Activated CD4-positive, alpha-beta T cell treated with anti-CD3 and anti-CD28 coated beads for 36 hours (primary cell): ENCODE measurements at regions not wholly inside any gene's neighbourhood (a gene's known extent, or its start where the extent isn't known, plus 50 kb on each side); places are given as distances from the start of the nearest gene placed in this dataset.

Experiments used
- ATAC-seq: fragments of 200-7000 bp; cut with Tn5 transposase; one replicate; pipeline ENCODE4 v1.10.0; 2021; ENCODE audit warnings: mild to moderate bottlenecking, moderate library complexity
- CTCF ChIA-PET: fragments of 350-600 bp; sonication (Branson Sonifier 250); formaldehyde crosslinking; loops from one replicate; lab custom pipeline; 2021; ENCODE audit warnings: antibody characterized with exemption; lab: Charles Lee
- POLR2A ChIA-PET: fragments of 350-600 bp; sonication (Branson Sonifier 250); formaldehyde crosslinking; loops from one replicate; lab custom pipeline; 2021; ENCODE audit warnings: antibody characterized with exemption, inconsistent platforms; lab: Charles Lee
- DNase-seq: peaks from one replicate; pipeline ENCODE4 v3.0.0-alpha.2; 2020
- H3K27ac Mint-ChIP-seq: one replicate; pipeline ENCODE4 v1.8.0; 2021; ENCODE audit warnings: mixed read lengths
- H3K27me3 Mint-ChIP-seq: one replicate; pipeline ENCODE4 v1.8.0; 2021; ENCODE audit warnings: mixed read lengths
- H3K36me3 Mint-ChIP-seq: one replicate; pipeline ENCODE4 v1.8.0; 2021; ENCODE audit warnings: low read depth, mixed read lengths
- H3K4me1 Mint-ChIP-seq: one replicate; pipeline ENCODE4 v1.8.0; 2021; ENCODE audit warnings: mixed read lengths
- H3K4me3 Mint-ChIP-seq: one replicate; pipeline ENCODE4 v1.8.0; 2021; ENCODE audit warnings: mild to moderate bottlenecking, moderate library complexity, mixed read lengths
- H3K9me3 Mint-ChIP-seq: one replicate; pipeline ENCODE4 v1.8.0; 2021; ENCODE audit warnings: low read depth, mixed read lengths
- intact Hi-C, 2 experiments: fragments of 100-400 bp; cut with DNase I in 1 of 2; cut with micrococcal nuclease in 1 of 2; formaldehyde crosslinking; loops; one replicate each; pipeline versions ENCODE4 v1.14.2 to v1.15.1; 2022 to 2024; cut with DNase I, micrococcal nuclease

DNA sequence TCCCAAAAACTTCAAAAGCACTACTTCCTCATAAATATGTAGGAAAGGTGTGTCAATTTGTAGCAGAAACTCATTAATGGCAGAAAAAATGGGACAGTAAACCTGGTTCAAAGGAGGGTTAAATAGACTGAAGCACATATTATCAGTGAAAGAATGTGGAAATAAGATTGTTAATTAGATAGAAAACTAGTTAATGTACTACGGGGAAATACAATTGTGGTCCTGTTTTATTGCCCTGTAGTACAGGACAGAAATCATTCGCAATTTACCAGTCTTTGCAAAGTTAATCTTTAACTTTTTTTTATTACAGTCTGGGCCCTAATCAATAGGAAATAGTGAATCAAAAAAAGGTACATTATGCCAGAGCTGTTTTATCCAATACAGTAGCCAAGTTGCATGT, 82.0 kb upstream of the PAK5 start:
- CTCF ChIA-PET: no interaction called here
- intact Hi-C loops: no loop called here
- Mint-ChIP-seq H3K4me1 (no peaks in the 10 kb centered on the region), H3K36me3 (no peaks in the 10 kb centered on the region), H3K27me3 (peaks cover 5% of the 10 kb centered on the region), H3K27ac (no peak overlapping the region), H3K9me3 (no peaks in the 10 kb centered on the region), H3K4me3 (no peak overlapping the region)
- no peak for ATAC-seq
- DNase-seq: no peak
- POLR2A ChIA-PET: no interaction called here

DNA sequence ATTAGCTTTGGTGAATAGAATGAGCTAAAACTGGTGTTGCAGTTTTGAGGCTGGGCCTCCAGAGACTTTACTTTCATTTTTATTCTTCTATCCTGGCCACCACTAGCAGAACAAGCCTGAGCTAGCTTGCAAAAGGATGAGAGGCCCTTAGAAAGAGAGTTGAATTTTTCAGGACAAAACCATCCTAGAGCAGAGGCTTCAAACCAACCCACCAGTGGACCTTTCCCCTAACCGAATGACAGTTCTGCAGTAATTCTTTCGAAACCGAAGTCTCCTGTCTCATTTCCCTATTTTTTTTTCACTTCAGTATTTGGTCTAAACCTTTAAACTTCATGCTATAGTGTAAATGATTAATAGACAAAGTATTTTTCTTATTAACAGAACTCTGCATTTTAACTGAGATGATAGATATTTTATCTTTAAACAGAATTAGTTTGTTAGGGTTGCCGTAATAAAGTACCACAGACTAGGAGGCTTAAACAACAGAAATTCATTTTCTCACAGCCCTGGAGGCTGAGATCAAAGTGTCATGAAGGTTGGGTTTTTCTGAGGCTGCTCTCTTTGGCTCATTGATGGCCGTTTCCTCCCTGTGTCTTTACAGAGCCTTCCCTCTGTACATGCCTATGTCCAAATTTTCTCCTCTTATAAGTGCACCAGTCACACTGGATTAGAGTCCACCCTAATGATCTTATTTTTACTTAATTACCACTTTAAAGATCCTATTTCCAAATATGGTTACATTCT, 80.6 kb upstream of the PAK5 start:
- Mint-ChIP-seq H3K36me3 (no peaks in the 10 kb centered on the region), H3K27me3 (peaks cover 5% of the 10 kb centered on the region), H3K9me3 (no peaks in the 10 kb centered on the region), H3K4me3 (no peak overlapping the region), H3K4me1 (no peaks in the 10 kb centered on the region), H3K27ac (no peak overlapping the region)
- POLR2A ChIA-PET: no interaction called here
- intact Hi-C loops: loop anchor here in 1 of 2 experiments (10.0 kb wide), 1 partner anchor 515 kb away; no protein-coding TSS in a partner anchor
- no peak for DNase-seq
- CTCF ChIA-PET: interaction anchor here (0.9 kb wide), 1 partner anchor 12 kb away, joined by 4 read pairs; no protein-coding TSS in a partner anchor
- no peak for ATAC-seq

DNA sequence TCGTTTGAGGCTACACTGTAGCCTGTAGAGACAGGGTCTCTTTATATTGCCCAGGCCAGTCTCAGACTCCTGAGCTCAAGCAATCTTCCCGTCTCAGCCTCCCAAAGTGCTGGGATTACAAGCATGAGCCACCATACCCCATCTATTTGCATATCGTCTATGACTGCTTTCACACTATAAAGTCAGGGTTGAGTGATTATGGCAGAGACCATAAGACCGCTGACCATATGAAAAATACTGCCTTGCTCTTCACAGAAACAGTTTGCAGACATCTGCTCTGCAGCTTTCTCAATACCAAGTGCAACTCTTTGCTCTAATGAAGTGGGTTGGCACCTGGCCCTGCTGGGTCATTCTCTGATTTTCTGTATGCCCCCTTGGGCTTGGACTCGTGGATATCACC, 79.5 kb upstream of the PAK5 start:
- Mint-ChIP-seq H3K4me3 (no peak overlapping the region), H3K36me3 (no peaks in the 10 kb centered on the region), H3K27me3 (peaks cover 8% of the 10 kb centered on the region), H3K4me1 (no peaks in the 10 kb centered on the region), H3K27ac (no peak overlapping the region), H3K9me3 (no peaks in the 10 kb centered on the region)
- ATAC-seq (no peak), DNase-seq (no peak)
- ChIA-PET CTCF (interaction anchor here (0.9 kb wide), 1 partner anchor 11 kb away, joined by 4 read pairs; no protein-coding TSS in a partner anchor), POLR2A (no interaction called here)
- intact Hi-C loops: loop anchor here in 1 of 2 experiments (10.0 kb wide), 1 partner anchor 514 kb away; no protein-coding TSS in a partner anchor

DNA sequence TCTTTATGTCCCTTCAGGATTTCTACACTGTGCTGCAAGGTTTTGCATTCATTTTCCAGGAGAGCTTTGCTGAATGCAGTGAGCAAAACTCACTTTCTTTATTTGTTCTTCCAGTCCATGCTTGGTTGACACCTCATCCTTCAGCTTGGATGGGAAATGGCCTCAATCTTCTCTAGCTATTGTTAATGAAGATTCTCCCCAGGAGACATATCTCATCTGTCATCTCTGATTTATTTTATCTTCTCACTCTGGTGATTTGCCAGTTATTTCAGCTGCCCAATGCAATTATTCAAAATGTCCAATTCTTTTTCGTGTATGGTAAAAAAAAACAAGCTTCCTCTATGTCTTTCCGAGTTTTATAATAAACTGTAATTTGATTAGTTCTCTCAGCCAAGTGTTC, 77.9 kb upstream of the PAK5 start:
- Mint-ChIP-seq H3K36me3 (no peaks in the 10 kb centered on the region), H3K27me3 (peaks cover 15% of the 10 kb centered on the region), H3K9me3 (no peaks in the 10 kb centered on the region), H3K27ac (no peak overlapping the region), H3K4me1 (no peaks in the 10 kb centered on the region), H3K4me3 (no peak overlapping the region)
- CTCF ChIA-PET: interaction anchor here (0.6 to 1.5 kb wide), 2 partner anchors 12 to 13 kb away, joined by 4 read pairs; no protein-coding TSS in a partner anchor
- intact Hi-C loops: loop anchor here in 1 of 2 experiments (10.0 kb wide), 1 partner anchor 512 kb away; no protein-coding TSS in a partner anchor
- DNase-seq (no peak), ATAC-seq (no peak)
- POLR2A ChIA-PET: no interaction called here

DNA sequence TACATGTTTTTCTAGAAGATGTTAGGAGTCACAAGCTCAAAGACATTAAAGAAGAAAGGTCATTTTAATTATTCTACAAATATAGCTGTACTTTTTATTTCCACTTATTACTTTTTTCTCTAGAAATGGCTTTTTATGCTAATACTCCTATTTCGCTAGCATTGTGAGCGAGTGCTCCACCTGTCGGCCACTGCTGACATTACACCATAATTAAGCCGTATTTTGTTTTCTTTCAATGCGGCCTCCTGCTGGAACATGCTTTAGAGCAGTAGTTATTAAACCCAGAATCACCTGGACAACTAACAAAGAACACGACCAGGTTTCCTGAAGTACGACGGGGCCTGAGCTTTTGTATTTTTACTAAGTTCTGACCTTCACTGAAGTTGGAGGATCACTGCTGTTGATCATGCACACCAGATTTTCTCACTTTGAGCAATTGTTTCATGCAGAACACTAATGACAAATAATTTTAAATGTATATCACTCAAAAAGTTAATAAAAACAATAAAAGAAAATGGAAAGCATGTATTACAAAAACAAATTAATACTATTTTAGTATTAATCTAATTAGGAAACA, 74.1 kb upstream of the PAK5 start:
- peak; percentile 47 for DNase-seq
- ChIA-PET POLR2A (no interaction called here), CTCF (interaction anchor here (0.6 to 7.6 kb wide), 9 partner anchors 10 to 505 kb away, joined by 3 to 56 read pairs (median 3); no protein-coding TSS in a partner anchor)
- Mint-ChIP-seq H3K27me3 (peaks cover 17% of the 10 kb centered on the region), H3K27ac (no peak overlapping the region), H3K4me3 (no peak overlapping the region), H3K36me3 (no peaks in the 10 kb centered on the region), H3K9me3 (no peaks in the 10 kb centered on the region), H3K4me1 (no peaks in the 10 kb centered on the region)
- intact Hi-C loops: loop anchor here (1.0 to 10.0 kb wide), 2 partner anchors 296 to 508 kb away; no protein-coding TSS in a partner anchor
- no peak for ATAC-seq

DNA sequence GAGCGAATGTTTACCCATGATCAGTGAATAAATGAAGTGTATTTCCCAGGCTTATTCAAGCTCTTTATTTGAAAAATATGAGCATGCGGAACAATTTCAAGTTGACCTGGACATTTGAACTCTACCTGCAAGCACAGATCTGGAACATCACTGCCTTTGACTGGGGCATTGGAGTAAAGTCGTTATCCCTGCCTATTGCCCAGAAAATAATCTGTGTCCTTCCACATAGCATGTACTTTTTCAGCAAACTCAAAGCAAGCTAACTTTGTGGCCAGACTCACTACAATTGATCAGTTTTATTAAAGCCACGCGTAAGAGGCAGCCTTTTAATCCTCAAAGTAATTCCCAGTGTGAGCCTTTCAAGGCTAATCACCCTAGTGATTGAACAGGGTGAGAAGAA, 73.4 kb upstream of the PAK5 start:
- Mint-ChIP-seq H3K27ac (no peak overlapping the region), H3K4me3 (no peak overlapping the region), H3K36me3 (no peaks in the 10 kb centered on the region), H3K27me3 (peaks cover 17% of the 10 kb centered on the region), H3K9me3 (no peaks in the 10 kb centered on the region), H3K4me1 (no peaks in the 10 kb centered on the region)
- ChIA-PET CTCF (interaction anchor here (1.0 to 7.6 kb wide), 6 partner anchors 11 to 504 kb away, joined by 3 to 56 read pairs (median 3); no protein-coding TSS in a partner anchor), POLR2A (no interaction called here)
- no peak for ATAC-seq
- DNase-seq: no peak
- intact Hi-C loops: loop anchor here in 1 of 2 experiments (10.0 kb wide), 1 partner anchor 507 kb away; no protein-coding TSS in a partner anchor

DNA sequence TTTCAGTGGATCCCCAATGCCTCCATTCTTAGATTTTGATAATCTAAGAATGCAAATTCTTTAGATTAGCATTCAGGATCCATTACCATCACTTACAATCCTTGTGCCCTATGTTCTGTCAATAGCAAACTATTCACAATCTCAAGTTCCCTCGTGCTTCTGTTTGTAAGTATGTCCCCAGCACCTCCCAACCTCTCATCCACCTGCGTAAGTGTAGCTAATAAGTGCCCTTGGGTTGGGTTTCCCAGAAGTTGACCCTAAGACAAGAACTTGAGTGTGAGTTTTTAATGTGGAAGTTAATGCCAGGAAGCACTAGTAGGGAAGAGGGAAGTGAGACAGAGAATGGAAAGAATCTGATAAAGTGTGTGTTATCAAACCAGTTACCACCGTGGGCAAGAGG, 72.6 kb upstream of the PAK5 start:
- Mint-ChIP-seq H3K27me3 (peaks cover 14% of the 10 kb centered on the region), H3K4me1 (no peaks in the 10 kb centered on the region), H3K27ac (no peak overlapping the region), H3K36me3 (no peaks in the 10 kb centered on the region), H3K9me3 (no peaks in the 10 kb centered on the region), H3K4me3 (no peak overlapping the region)
- POLR2A ChIA-PET: no interaction called here
- DNase-seq (no peak), ATAC-seq (no peak)
- intact Hi-C loops: loop anchor here in 1 of 2 experiments (10.0 kb wide), 1 partner anchor 507 kb away; no protein-coding TSS in a partner anchor
- CTCF ChIA-PET: interaction anchor here (0.6 to 7.6 kb wide), 5 partner anchors 10 to 294 kb away, joined by 3 to 56 read pairs (median 3); no protein-coding TSS in a partner anchor

DNA sequence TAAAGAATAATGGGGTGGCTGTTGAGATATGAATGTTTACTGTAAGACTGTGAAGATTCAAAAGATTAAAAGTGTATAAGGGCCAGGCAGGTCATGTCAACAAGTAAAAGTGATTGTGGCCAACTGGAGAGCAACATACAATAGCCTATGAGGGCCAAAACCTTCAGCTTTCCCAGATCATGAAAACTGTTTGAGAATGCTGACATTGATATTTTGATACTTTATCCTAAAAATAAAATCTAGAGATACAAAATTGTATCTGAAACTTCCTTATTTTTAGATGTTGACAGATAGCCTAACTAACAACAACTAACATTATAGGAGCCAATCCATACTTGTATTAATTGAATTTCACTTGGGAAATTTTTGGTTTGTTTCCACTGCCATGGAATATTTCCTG, 70.3 kb upstream of the PAK5 start:
- ATAC-seq: no peak
- peaks cover 14% of the 10 kb centered on the region for H3K27me3 Mint-ChIP-seq
- no peaks in the 10 kb centered on the region for H3K36me3 Mint-ChIP-seq
- POLR2A ChIA-PET: no interaction called here
- H3K9me3 Mint-ChIP-seq: no peaks in the 10 kb centered on the region
- no peak for DNase-seq
- H3K4me3 Mint-ChIP-seq: no peak overlapping the region
- CTCF ChIA-PET: interaction anchor here (7.6 kb wide), 1 partner anchor 291 kb away, joined by 56 read pairs; no protein-coding TSS in a partner anchor
- H3K4me1 Mint-ChIP-seq: no peaks in the 10 kb centered on the region
- intact Hi-C loops: no loop called here
- H3K27ac Mint-ChIP-seq: no peak overlapping the region

DNA sequence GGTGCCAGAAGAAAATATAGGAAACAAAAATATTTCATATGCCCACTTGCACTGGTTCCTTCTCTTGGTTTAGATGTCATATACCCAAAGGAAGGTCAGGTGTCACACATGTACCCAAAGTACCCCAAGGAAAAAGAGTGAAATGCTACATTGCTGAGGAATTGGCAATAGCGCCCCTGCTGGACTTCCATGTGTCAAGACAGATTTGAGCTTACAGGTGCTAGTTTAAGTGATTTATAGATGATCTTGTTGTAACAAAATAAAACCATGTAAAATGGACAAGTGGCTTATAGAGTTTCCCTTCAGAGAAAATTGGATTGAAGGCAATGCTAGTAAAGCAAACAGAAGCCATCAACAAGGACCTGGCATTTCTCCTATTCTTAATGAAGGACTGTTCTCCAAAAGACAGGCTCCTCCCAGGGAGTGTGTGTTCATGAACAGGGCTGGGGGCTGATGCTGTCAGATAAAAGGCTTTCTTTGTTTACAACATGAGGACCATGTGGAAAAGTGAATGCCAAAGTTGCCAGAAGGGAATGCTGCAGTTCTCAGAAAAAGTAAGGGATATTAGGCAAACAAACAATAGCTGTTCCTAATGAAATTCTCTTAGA, 64.3 kb upstream of the PAK5 start:
- Mint-ChIP-seq H3K27ac (no peak overlapping the region), H3K4me3 (no peak overlapping the region), H3K27me3 (no peaks in the 10 kb centered on the region), H3K36me3 (no peaks in the 10 kb centered on the region), H3K4me1 (no peaks in the 10 kb centered on the region), H3K9me3 (no peaks in the 10 kb centered on the region)
- ChIA-PET POLR2A (interaction anchor here (0.6 kb wide), 1 partner anchor 321 kb away, joined by 4 read pairs; no protein-coding TSS in a partner anchor), CTCF (interaction anchor here (0.6 to 1.0 kb wide), 2 partner anchors 14 to 59 kb away, joined by 3 to 4 read pairs; no protein-coding TSS in a partner anchor)
- intact Hi-C loops: no loop called here
- DNase-seq: peak; percentile 13
- ATAC-seq: no peak

DNA sequence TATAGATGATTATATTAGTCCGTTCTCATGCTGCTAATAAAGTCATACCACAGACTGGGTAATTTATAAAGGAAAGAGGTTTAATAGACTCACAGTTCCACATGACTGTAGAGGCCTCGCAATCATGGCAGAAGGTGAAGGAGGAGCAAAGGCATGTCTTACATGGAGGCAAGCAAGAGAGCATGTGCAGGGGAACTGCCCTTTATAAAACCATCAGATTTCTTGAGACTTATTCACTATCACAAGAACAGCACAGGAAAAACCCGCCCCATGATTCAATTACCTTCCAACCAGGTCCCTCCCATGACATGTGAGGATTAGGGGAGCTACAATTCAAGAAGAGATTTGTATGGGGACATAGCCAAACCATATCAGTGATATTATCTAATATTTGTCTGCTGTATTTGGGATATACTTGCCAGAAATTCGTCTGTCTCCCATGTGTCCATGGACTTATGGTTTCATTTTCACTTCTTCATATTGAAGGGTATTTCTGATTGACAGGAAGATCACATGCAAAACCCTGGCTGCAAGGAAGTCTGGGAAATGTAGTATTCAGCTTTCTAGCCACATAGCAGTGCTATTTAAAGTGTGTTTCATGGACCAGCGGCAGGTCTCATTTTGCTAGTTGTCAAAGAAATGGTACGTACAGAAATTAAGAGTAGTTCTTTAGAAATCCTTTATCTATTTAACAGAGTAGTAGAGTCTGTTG, 50.5 kb upstream of the PAK5 start:
- Mint-ChIP-seq H3K4me1 (no peaks in the 10 kb centered on the region), H3K36me3 (no peaks in the 10 kb centered on the region), H3K4me3 (no peak overlapping the region), H3K27me3 (peaks cover 2% of the 10 kb centered on the region), H3K9me3 (no peaks in the 10 kb centered on the region), H3K27ac (no peak overlapping the region)
- no peak for ATAC-seq
- CTCF ChIA-PET: interaction anchor here (0.6 kb wide), 1 partner anchor 11 kb away, joined by 3 read pairs; no protein-coding TSS in a partner anchor
- intact Hi-C loops: no loop called here
- POLR2A ChIA-PET: no interaction called here
- DNase-seq: no peak
